H1 (cell line): ENCODE measurements at regions not wholly inside any gene's neighbourhood (a gene's known extent, or its start where the extent isn't known, plus 50 kb on each side); places are given as distances from the start of the nearest gene placed in this dataset.

Experiments
- CTCF ChIA-PET: fragments of 300-600 bp; sonication (Branson Sonifier 250); formaldehyde crosslinking; loops from one replicate; lab custom pipeline; 2021; ENCODE audit not compliant: partially characterized antibody; lab: Charles Lee
- POLR2A ChIA-PET: fragments of 300-600 bp; sonication (Branson Sonifier 250); formaldehyde crosslinking; loops from one replicate; lab custom pipeline; 2021; ENCODE audit warnings: inconsistent platforms; ENCODE audit not compliant: partially characterized antibody; lab: Charles Lee
- DNase-seq, 2 experiments: peaks; one replicate each; pipeline versions ENCODE4 v3.0.0 to v3.0.0-alpha.2; 2010 to 2022; ENCODE audit warnings: low spot score in 2 of 2, low read depth in 1 of 2, mixed read lengths in 1 of 2
- FAIRE-seq: peaks from 2 replicates; lab custom pipeline; 2011; peaks lifted over from hg19 to GRCh38; lab: Jason Lieb, UNC
- H2AFZ ChIP-seq: 2 replicates; pipeline ENCODE4 v1.8.1; 2012; ENCODE audit warnings: low read length, inconsistent platforms
- H2AK5ac ChIP-seq: 2 replicates; pipeline ENCODE4 v1.6.1; 2013; ENCODE audit warnings: low read depth, low read length
- H2BK120ac ChIP-seq: replicated peaks from 2 replicates; pipeline ENCODE3; 2013; ENCODE audit warnings: low read depth, low read length, inconsistent platforms
- H2BK12ac ChIP-seq: 2 replicates; pipeline ENCODE4 v1.6.1; 2013; ENCODE audit warnings: low read depth, low read length
- H2BK15ac ChIP-seq: 2 replicates; pipeline ENCODE4 v1.6.1; 2013; ENCODE audit warnings: low read length
- H2BK20ac ChIP-seq: 2 replicates; pipeline ENCODE4 v1.6.1; 2013; ENCODE audit warnings: low read length
- H2BK5ac ChIP-seq: 2 replicates; pipeline ENCODE4 v1.6.1; 2013; ENCODE audit warnings: low read depth, low read length
- H3K14ac ChIP-seq: 2 replicates; pipeline ENCODE4 v1.6.1; 2013; ENCODE audit warnings: inconsistent platforms; ENCODE audit not compliant: insufficient read length
- H3K18ac ChIP-seq: 2 replicates; pipeline ENCODE4 v1.6.1; 2013; ENCODE audit warnings: low read length; ENCODE audit errors: extremely low read depth
- H3K23ac ChIP-seq: 2 replicates; pipeline ENCODE4 v1.6.1; 2013; ENCODE audit warnings: inconsistent platforms; ENCODE audit not compliant: insufficient read length
- H3K23me2 ChIP-seq: 2 replicates; pipeline ENCODE4 v1.6.1; 2013; ENCODE audit warnings: low read depth, low read length
- H3K27ac ChIP-seq: 2 replicates; pipeline ENCODE4 v1.6.1; 2011; ENCODE audit warnings: low read depth, low read length, inconsistent platforms
- H3K27me3 ChIP-seq, 4 experiments: replicated peaks in 1 of 4; 1 replicate in 1 of 4; 2 replicates in 3 of 4; pipeline versions ENCODE4 v1.6.1 to v1.8.1; 2011 to 2013; ENCODE audit warnings: low read length in 3 of 4, mild to moderate bottlenecking in 3 of 4, inconsistent platforms in 2 of 4, mixed read lengths in 2 of 4, moderate library complexity in 1 of 4; ENCODE audit not compliant: control insufficient read depth in 3 of 4, insufficient read depth in 3 of 4; ENCODE audit errors: extremely low read depth in 1 of 4
- H3K36me3 ChIP-seq, 4 experiments: 2 replicates each; pipeline versions ENCODE4 v1.6.1 to v1.8.1; 2011 to 2013; ENCODE audit warnings: mild to moderate bottlenecking in 4 of 4, low read length in 3 of 4, moderate library complexity in 2 of 4, control low read depth in 1 of 4, inconsistent platforms in 1 of 4; ENCODE audit not compliant: insufficient read depth in 4 of 4, control insufficient read depth in 2 of 4
- H3K4ac ChIP-seq: replicated peaks from 2 replicates; pipeline ENCODE3; 2013; ENCODE audit warnings: low read length, low read depth, mixed read lengths, inconsistent platforms; ENCODE audit not compliant: insufficient read length
- H3K4me1 ChIP-seq, 4 experiments: replicated peaks in 1 of 4; 1 replicate in 1 of 4; 2 replicates in 3 of 4; pipeline versions ENCODE4 v1.6.1 to v1.8.1; 2011 to 2013; ENCODE audit warnings: low read length in 3 of 4, inconsistent platforms in 2 of 4, mixed read lengths in 1 of 4; ENCODE audit not compliant: insufficient read depth in 4 of 4, control insufficient read depth in 3 of 4
- H3K4me2 ChIP-seq, 2 experiments: 2 replicates each; pipeline versions ENCODE4 v1.6.1 to v1.8.1; 2011 to 2013; ENCODE audit warnings: low read depth in 2 of 2, low read length in 2 of 2, control low read depth in 1 of 2, inconsistent platforms in 1 of 2, mild to moderate bottlenecking in 1 of 2; ENCODE audit not compliant: insufficient read depth in 1 of 2
- H3K4me3 ChIP-seq, 4 experiments: fragments of 200-600, 300-600 bp in 1 of 4; sonication (generic), shearing (Covaris generic), sonication (Bioruptor Twin) in 1 of 4; 2 replicates each; pipeline versions ENCODE4 v1.5.1 to v1.8.1; 2011 to 2016; ENCODE audit warnings: low read length in 4 of 4, low read depth in 3 of 4, control low read depth in 2 of 4, inconsistent platforms in 2 of 4, mild to moderate bottlenecking in 2 of 4, mixed read lengths in 1 of 4, moderate library complexity in 1 of 4; ENCODE audit not compliant: insufficient read depth in 2 of 4; ENCODE audit errors: extremely low read depth in 1 of 4
- H3K56ac ChIP-seq: replicated peaks from 2 replicates; pipeline ENCODE3; 2013; ENCODE audit warnings: low read depth, mild to moderate bottlenecking, mixed read lengths, low read length, inconsistent platforms; ENCODE audit not compliant: insufficient read length
- H3K79me1 ChIP-seq: 2 replicates; pipeline ENCODE4 v1.6.1; 2013; ENCODE audit warnings: low read depth, low read length, control low read depth
- H3K79me2 ChIP-seq, 2 experiments: 2 replicates each; pipeline versions ENCODE4 v1.6.1 to v1.8.1; 2012 to 2013; ENCODE audit warnings: low read length in 2 of 2, mild to moderate bottlenecking in 2 of 2, inconsistent platforms in 1 of 2; ENCODE audit not compliant: insufficient read depth in 2 of 2, control insufficient read depth in 1 of 2
- H3K9ac ChIP-seq, 4 experiments: replicated peaks in 1 of 4; 1 replicate in 1 of 4; 2 replicates in 3 of 4; pipeline versions ENCODE4 v1.6.1 to v1.8.1; 2011 to 2013; ENCODE audit warnings: low read depth in 3 of 4, low read length in 3 of 4, control low read depth in 2 of 4, mild to moderate bottlenecking in 2 of 4, moderate library complexity in 2 of 4, inconsistent platforms in 1 of 4; ENCODE audit errors: extremely low read depth in 1 of 4
- H3K9me3 ChIP-seq, 2 experiments: 2 replicates each; pipeline versions ENCODE4 v1.6.1 to v1.8.1; 2012 to 2013; ENCODE audit warnings: mild to moderate bottlenecking in 2 of 2, moderate library complexity in 2 of 2, control low read depth in 1 of 2, inconsistent platforms in 1 of 2, low read depth in 1 of 2, low read length in 1 of 2, mixed read lengths in 1 of 2; ENCODE audit not compliant: insufficient read depth in 2 of 2
- H4K20me1 ChIP-seq, 2 experiments: replicated peaks in 1 of 2; 2 replicates each; pipeline versions ENCODE3 to v1.8.1; 2011 to 2013; ENCODE audit warnings: inconsistent platforms in 2 of 2, low read length in 2 of 2, mild to moderate bottlenecking in 1 of 2; ENCODE audit not compliant: insufficient read depth in 2 of 2, control insufficient read depth in 1 of 2
- H4K5ac ChIP-seq: 2 replicates; pipeline ENCODE4 v1.6.1; 2013; ENCODE audit warnings: low read length, low read depth, mixed read lengths, inconsistent platforms; ENCODE audit not compliant: insufficient read length
- H4K8ac ChIP-seq: 2 replicates; pipeline ENCODE4 v1.8.0; 2013; ENCODE audit warnings: mild to moderate bottlenecking, moderate library complexity, low read length, inconsistent platforms; ENCODE audit not compliant: insufficient read depth; ENCODE audit errors: extremely low read depth
- H4K91ac ChIP-seq: replicated peaks from 2 replicates; pipeline ENCODE3; 2013; ENCODE audit warnings: low read length, mixed read lengths, inconsistent platforms; ENCODE audit not compliant: insufficient read length
- CREB1 ChIP-seq: IDR thresholded peaks from 2 replicates; pipeline ENCODE4 v1.6.1; 2012; ENCODE audit warnings: inconsistent platforms
- KDM5A ChIP-seq: fragments of 200-600 bp; IDR thresholded peaks from 2 replicates; pipeline ENCODE4 v1.7.1; 2012; ENCODE audit warnings: mild to moderate bottlenecking, low read length, inconsistent platforms, mixed read lengths
- WGBS, 2 experiments: shearing (Covaris generic) in 1 of 2; methylation state at CpG; one replicate each; pipeline versions ENCODE4 v1.1.6 to v1.1.7; 2013 to 2015; ENCODE audit warnings: low lambda C conversion rate in 2 of 2, mixed read lengths in 2 of 2, inconsistent platforms in 1 of 2, low coverage in 1 of 2, missing lambda C conversion rate in 1 of 2; ENCODE audit not compliant: insufficient replicate concordance in 2 of 2, insufficient coverage in 1 of 2, insufficient read length in 1 of 2; ENCODE audit errors: extremely low coverage in 1 of 2, missing lambda C conversion rate in 1 of 2; 5-methylcytosine and 5-hydroxymethylcytosine counted together

- Histone ChIP-seq H2AFZ (no peak overlapping the region), H3K27ac (no peak overlapping the region), H2BK120ac (no peak overlapping the region), H3K79me2 (peaks cover 0 to 8% of the 10 kb centered on the region in 2 experiments; a peak in 2 of 4 replicates), H3K4ac (no peak overlapping the region), H3K9me3 (peaks cover 28 to 31% of the 10 kb centered on the region in 2 experiments), H3K18ac (no peak overlapping the region), H3K36me3 (peaks cover 0 to 37% (median 5%) of the 10 kb centered on the region in 4 experiments; a peak in 4 of 8 replicates), H3K4me2 (no peak overlapping the region), H2BK12ac (no peak overlapping the region), H3K9ac (no peak overlapping the region), H3K23me2 (no peaks in the 10 kb centered on the region), H3K27me3 (no peaks in the 10 kb centered on the region), H4K20me1 (no peaks in the 10 kb centered on the region), H2BK15ac (no peak overlapping the region), H2BK20ac (no peak overlapping the region), H3K56ac (no peak overlapping the region), H4K8ac (no peak overlapping the region), H3K79me1 (no peaks in the 10 kb centered on the region; the same call in 1 of the 2 replicates), H3K23ac (no peak overlapping the region), H2BK5ac (no peak overlapping the region), H4K91ac (no peak overlapping the region), H3K4me1 (peaks cover 2 to 6% (median 4%) of the 10 kb centered on the region in 4 experiments; a peak in 4 of 7 replicates), H4K5ac (no peak overlapping the region), H3K14ac (no peak overlapping the region), H3K4me3 (no peak overlapping the region), H2AK5ac (no peak overlapping the region)
- POLR2A ChIA-PET: interaction anchor here (1.0 kb wide), 1 partner anchor 35 kb away, joined by 3 read pairs; no protein-coding TSS in a partner anchor
- 88% methylated on average over 4 of the region's 4 CpGs; no CpG with 5 or more reads in 1 of the 2 experiments for WGBS, 2 experiments
- TF ChIP-seq KDM5A (no peak), CREB1 (no peak)
- FAIRE-seq (no peak), DNase-seq (no peak)
- CTCF ChIA-PET: interaction anchor here (0.9 kb wide), 1 partner anchor 114 kb away, joined by 3 read pairs; no protein-coding TSS in a partner anchor
Observed at GRCh38 chr7:50872437-50872836, 89.7 kb upstream of the GRB10 start.
